HG02852 (cell line): ENCODE measurements at regions not wholly inside any gene's neighbourhood (a gene's known extent, or its start where the extent isn't known, plus 50 kb on each side); places are given as distances from the start of the nearest gene placed in this dataset.

Source experiments
- ATAC-seq: cut with Tn5 transposase; IDR thresholded peaks from one replicate; pipeline ENCODE4 v1.9.1; 2021; ENCODE audit warnings: mild to moderate bottlenecking, moderate library complexity; ENCODE audit not compliant: unreplicated experiment

GRCh38 chr10:8460626-8461025 is 406.1 kb downstream of the GATA3 start:
- no peak for ATAC-seq

- no peak for ATAC-seq
Measured at GRCh38 chr10:8462565-8462964, 408.1 kb downstream of the GATA3 start.

- no peak for ATAC-seq
Measured at GRCh38 chr10:8463853-8464252, 409.4 kb downstream of the GATA3 start.

- no peak for ATAC-seq
Measured at GRCh38 chr10:8468477-8468876, 414.0 kb downstream of the GATA3 start.

GRCh38 chr10:8473205-8473604 is 418.7 kb downstream of the GATA3 start:
- no peak for ATAC-seq

- no peak for ATAC-seq
Measured at GRCh38 chr10:8477300-8477699, 422.8 kb downstream of the GATA3 start.

GRCh38 chr10:8481718-8482504 is 427.4 kb downstream of the GATA3 start:
- no peak for ATAC-seq

- no peak for ATAC-seq
Measured at GRCh38 chr10:8485032-8485431, 430.5 kb downstream of the GATA3 start.

- no peak for ATAC-seq
Measured at GRCh38 chr10:8487346-8487745, 432.9 kb downstream of the GATA3 start.

GRCh38 chr10:8489232-8489631 is 434.7 kb downstream of the GATA3 start:
- ATAC-seq = no peak

GRCh38 chr10:8489823-8490222 is 435.3 kb downstream of the GATA3 start:
- no peak for ATAC-seq

- no peak for ATAC-seq
Measured at GRCh38 chr10:8498290-8498689, 443.8 kb downstream of the GATA3 start.

GRCh38 chr10:8498881-8499280 is 444.4 kb downstream of the GATA3 start:
- ATAC-seq = no peak

- no peak for ATAC-seq
Measured at GRCh38 chr10:8499312-8499711, 444.8 kb downstream of the GATA3 start.

GRCh38 chr10:8499752-8500390 is 445.4 kb downstream of the GATA3 start:
- ATAC-seq = no peak

- ATAC-seq = no peak
Measured at GRCh38 chr10:8502573-8502972, 448.1 kb downstream of the GATA3 start.

GRCh38 chr10:8504499-8504898 is 450.0 kb downstream of the GATA3 start:
- no peak for ATAC-seq

- ATAC-seq = no peak
Measured at GRCh38 chr10:8507156-8507555, 452.7 kb downstream of the GATA3 start.

GRCh38 chr10:8508882-8509281 is 454.4 kb downstream of the GATA3 start:
- no peak for ATAC-seq

GRCh38 chr10:8510471-8510870 is 456.0 kb downstream of the GATA3 start:
- no peak for ATAC-seq

GRCh38 chr10:8511026-8511425 is 456.5 kb downstream of the GATA3 start:
- ATAC-seq = no peak
